OCI-LY7 (cell line): ENCODE measurements at regions not wholly inside any gene's neighbourhood (a gene's known extent, or its start where the extent isn't known, plus 50 kb on each side); places are given as distances from the start of the nearest gene placed in this dataset.

Source experiments
- CTCF ChIP-seq: fragments of 200-600 bp; sonication (generic); conservative IDR thresholded peaks from 2 replicates; pipeline ENCODE4 v1.5.1; 2014; ENCODE audit warnings: mild to moderate bottlenecking, antibody characterized with exemption, low read length, moderate library complexity, mixed read lengths
- EZH2phosphoT487 ChIP-seq: fragments of 200-600 bp; sonication (generic); IDR thresholded peaks from 2 replicates; pipeline ENCODE4 v1.6.1; 2018; ENCODE audit warnings: low read depth, borderline replicate concordance, mild to moderate bottlenecking, mixed run types, antibody characterized with exemption, low read length, moderate library complexity, mixed read lengths

- TF ChIP-seq CTCF (no peak), EZH2phosphoT487 (no peak)
These were observed 266.2 kb downstream of the C12orf75 start for GRCh38 chr12:105596731-105597130.
